ENCODE measurements at regions not wholly inside any gene's neighbourhood (a gene's known extent, or its start where the extent isn't known, plus 50 kb on each side); places are given as distances from the start of the nearest gene placed in this dataset.

DNA sequence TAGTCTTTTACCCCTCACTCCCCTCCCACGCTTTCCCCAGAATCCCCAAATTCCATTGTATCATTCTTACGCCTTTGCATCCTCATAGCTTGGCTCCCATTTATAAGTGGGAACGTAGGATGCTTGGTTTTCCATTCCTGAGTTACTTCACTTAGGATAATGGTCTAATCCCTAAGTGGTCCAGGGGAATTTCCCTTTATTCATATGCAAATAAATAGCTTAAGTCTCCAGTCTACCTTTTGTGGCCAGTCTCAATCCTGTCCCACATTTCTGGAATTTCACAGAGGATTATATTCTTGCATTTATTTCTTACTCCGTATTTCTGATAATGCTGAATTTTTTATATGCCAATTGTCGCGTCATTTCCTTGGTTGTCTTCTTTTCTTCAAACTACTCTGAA is 245.6 kb upstream of the DAB2 start:
- Histone ChIP-seq H3K4me3 (no peak overlapping the region), H3K27me3 (no peaks in the 10 kb centered on the region), H3K9me3 (no peaks in the 10 kb centered on the region), H3K4me1 (peaks cover 0 to 29% (median 14%) of the 10 kb centered on the region in 4 donors), H3K27ac (no peak overlapping the region), H3K36me3 (no peaks in the 10 kb centered on the region)
- in situ Hi-C loops (cut with MboI; ENCODE audit: low pct_ligation_motif_present in 1 of 4, low pct_unique_long_range_greater_than_20kb in 1 of 4, low sequenced_read_pairs in 3 of 4), result no loop called here
- no peak for DNase-seq
- TF ChIP-seq EP300 (IDR thresholded peaks at IDR 0.05; ENCODE audit: low read depth) (no peak), POLR2A (IDR thresholded peaks at IDR 0.05) (no peak), POLR2AphosphoS5 (IDR thresholded peaks at IDR 0.05) (no peak)
- TF ChIP-seq, protein P1, sequence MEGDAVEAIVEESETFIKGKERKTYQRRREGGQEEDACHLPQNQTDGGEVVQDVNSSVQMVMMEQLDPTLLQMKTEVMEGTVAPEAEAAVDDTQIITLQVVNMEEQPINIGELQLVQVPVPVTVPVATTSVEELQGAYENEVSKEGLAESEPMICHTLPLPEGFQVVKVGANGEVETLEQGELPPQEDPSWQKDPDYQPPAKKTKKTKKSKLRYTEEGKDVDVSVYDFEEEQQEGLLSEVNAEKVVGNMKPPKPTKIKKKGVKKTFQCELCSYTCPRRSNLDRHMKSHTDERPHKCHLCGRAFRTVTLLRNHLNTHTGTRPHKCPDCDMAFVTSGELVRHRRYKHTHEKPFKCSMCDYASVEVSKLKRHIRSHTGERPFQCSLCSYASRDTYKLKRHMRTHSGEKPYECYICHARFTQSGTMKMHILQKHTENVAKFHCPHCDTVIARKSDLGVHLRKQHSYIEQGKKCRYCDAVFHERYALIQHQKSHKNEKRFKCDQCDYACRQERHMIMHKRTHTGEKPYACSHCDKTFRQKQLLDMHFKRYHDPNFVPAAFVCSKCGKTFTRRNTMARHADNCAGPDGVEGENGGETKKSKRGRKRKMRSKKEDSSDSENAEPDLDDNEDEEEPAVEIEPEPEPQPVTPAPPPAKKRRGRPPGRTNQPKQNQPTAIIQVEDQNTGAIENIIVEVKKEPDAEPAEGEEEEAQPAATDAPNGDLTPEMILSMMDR (IDR thresholded peaks at IDR 0.05), result no peak
- intact Hi-C loops (cut with DNase I; ENCODE audit: low total_unique reads), result no loop called here
- 87 to 95% methylated on average over 4 to 6 of the region's 6 CpGs for WGBS, 2 donors (ENCODE audit: low coverage in 1 of 2)

GRCh38 chr5:39668980-39669379 is 244.2 kb upstream of the DAB2 start:
- no peak for DNase-seq
- Histone ChIP-seq H3K27ac (no peak overlapping the region), H3K4me1 (peaks cover 0 to 20% (median 9%) of the 10 kb centered on the region in 4 donors), H3K9me3 (no peaks in the 10 kb centered on the region), H3K36me3 (no peaks in the 10 kb centered on the region), H3K4me3 (no peak overlapping the region), H3K27me3 (no peaks in the 10 kb centered on the region)
- intact Hi-C loops (cut with DNase I; ENCODE audit: low total_unique reads), result no loop called here
- in situ Hi-C loops (cut with MboI; ENCODE audit: low pct_ligation_motif_present in 1 of 4, low pct_unique_long_range_greater_than_20kb in 1 of 4, low sequenced_read_pairs in 3 of 4), result no loop called here
- TF ChIP-seq, protein P1 (IDR thresholded peaks at IDR 0.05), result no peak
- TF ChIP-seq POLR2A (IDR thresholded peaks at IDR 0.05), result no peak
- no peak for TF ChIP-seq POLR2AphosphoS5 (IDR thresholded peaks at IDR 0.05)
- TF ChIP-seq EP300 (IDR thresholded peaks at IDR 0.05; ENCODE audit: low read depth), result no peak
- 92 to 93% methylated on average over 3 of the region's 3 CpGs for WGBS, 2 donors (ENCODE audit: low coverage in 1 of 2)

DNA sequence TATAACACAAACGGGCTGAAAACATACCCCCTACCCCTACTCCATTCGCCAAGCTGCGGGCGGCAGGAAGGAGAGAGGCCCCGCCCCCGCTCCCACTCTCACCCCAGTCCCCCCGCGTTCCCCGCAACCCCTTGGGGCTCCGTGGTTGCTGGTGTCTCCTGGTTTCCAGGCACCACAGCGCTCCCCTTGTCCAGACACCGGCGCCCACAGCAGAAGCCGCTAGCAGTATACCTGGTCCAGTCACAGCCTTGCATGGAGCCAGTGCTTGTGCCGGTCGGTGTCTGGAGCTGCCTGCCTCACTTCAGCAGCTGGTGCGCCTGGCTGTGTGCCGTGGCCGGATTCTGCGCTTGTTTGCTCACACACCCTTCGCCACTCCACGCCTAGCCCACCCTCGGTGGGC is 240.5 kb upstream of the DAB2 start:
- WGBS, 2 donors (ENCODE audit: low coverage in 1 of 2), result 98% methylated on average over 13 of the region's 23 CpGs; no CpG with 5 or more reads in 1 of the 2 donors
- no peak overlapping the region for H3K27ac ChIP-seq
- H3K4me3 ChIP-seq, result no peak overlapping the region
- no peaks in the 10 kb centered on the region for H3K9me3 ChIP-seq
- no peaks in the 10 kb centered on the region for H3K27me3 ChIP-seq
- TF ChIP-seq EP300 (IDR thresholded peaks at IDR 0.05; ENCODE audit: low read depth), result no peak
- no peak for TF ChIP-seq POLR2AphosphoS5 (IDR thresholded peaks at IDR 0.05)
- no peak for TF ChIP-seq POLR2A (IDR thresholded peaks at IDR 0.05)
- TF ChIP-seq, protein P1 (IDR thresholded peaks at IDR 0.05), result no peak
- in situ Hi-C loops (cut with MboI; ENCODE audit: low pct_ligation_motif_present in 1 of 4, low pct_unique_long_range_greater_than_20kb in 1 of 4, low sequenced_read_pairs in 3 of 4) (no loop called here), intact Hi-C loops (cut with DNase I; ENCODE audit: low total_unique reads) (no loop called here)
- DNase-seq, result no peak
- no peaks in the 10 kb centered on the region for H3K36me3 ChIP-seq
- H3K4me1 ChIP-seq, result no peaks in the 10 kb centered on the region

GRCh38 chr5:39662945-39663344 is 238.2 kb upstream of the DAB2 start:
- Histone ChIP-seq H3K9me3 (no peaks in the 10 kb centered on the region), H3K36me3 (no peaks in the 10 kb centered on the region), H3K4me1 (no peaks in the 10 kb centered on the region), H3K27me3 (no peaks in the 10 kb centered on the region), H3K27ac (no peak overlapping the region), H3K4me3 (no peak overlapping the region)
- in situ Hi-C loops (cut with MboI; ENCODE audit: low pct_ligation_motif_present in 1 of 4, low pct_unique_long_range_greater_than_20kb in 1 of 4, low sequenced_read_pairs in 3 of 4), result no loop called here
- intact Hi-C loops (cut with DNase I; ENCODE audit: low total_unique reads), result no loop called here
- TF ChIP-seq EP300 (IDR thresholded peaks at IDR 0.05; ENCODE audit: low read depth) (no peak), POLR2AphosphoS5 (IDR thresholded peaks at IDR 0.05) (no peak), POLR2A (IDR thresholded peaks at IDR 0.05) (no peak)
- TF ChIP-seq, protein P1 (IDR thresholded peaks at IDR 0.05), result no peak
- DNase-seq, result no peak
- 83 to 86% methylated on average over 3 of the region's 3 CpGs for WGBS, 2 donors (ENCODE audit: low coverage in 1 of 2)

Measured in transverse colon (tissue), 4 donors.